Muscle layer of colon (tissue), 2 donors: ENCODE measurements at regions not wholly inside any gene's neighbourhood (a gene's known extent, or its start where the extent isn't known, plus 50 kb on each side); places are given as distances from the start of the nearest gene placed in this dataset.
"Not testable (repeated sequence)": the region's sequence is repeated elsewhere in the genome, so short reads cannot be mapped to it uniquely, and the experiment has no call there.

Experiments
- H3K27ac ChIP-seq: one replicate; pipeline ENCODE4 v1.7.0; 2013; ENCODE audit warnings: low read depth, mild to moderate bottlenecking, low read length, moderate library complexity
- H3K27me3 ChIP-seq, 2 donors: one replicate each; pipeline ENCODE4 v1.7.0; 2013; ENCODE audit warnings: low read length in 2 of 2, mild to moderate bottlenecking in 2 of 2; ENCODE audit not compliant: insufficient read depth in 2 of 2, control insufficient read depth in 1 of 2
- H3K36me3 ChIP-seq: one replicate; pipeline ENCODE4 v1.7.0; 2013; ENCODE audit warnings: mild to moderate bottlenecking, low read length; ENCODE audit not compliant: insufficient read depth
- H3K4me1 ChIP-seq: one replicate; pipeline ENCODE4 v1.7.0; 2013; ENCODE audit warnings: mild to moderate bottlenecking, low read length; ENCODE audit not compliant: insufficient read depth
- H3K4me3 ChIP-seq, 2 donors: one replicate each; pipeline ENCODE4 v1.7.0; 2013; ENCODE audit warnings: low read length in 2 of 2, low read depth in 1 of 2, mild to moderate bottlenecking in 1 of 2, moderate library complexity in 1 of 2
- H3K9ac ChIP-seq: one replicate; pipeline ENCODE4 v1.7.0; 2013; ENCODE audit warnings: low read length
- H3K9me3 ChIP-seq: one replicate; pipeline ENCODE4 v1.7.0; 2013; ENCODE audit warnings: mild to moderate bottlenecking, low read length
- donor health status: abdominal sarcoma.
- donor health status: Adenocarcinoma of cecum.

GRCh38 chr3:18215639-18216038, 209.5 kb downstream of the SATB1 start:
- peaks cover 4% of the 10 kb centered on the region for H3K4me1 ChIP-seq

GRCh38 chr3:18211116-18211515, 214.0 kb downstream of the SATB1 start:
- H3K9me3 ChIP-seq: no peaks in the 10 kb centered on the region

More at GRCh38 chr3:18215639-18216038, 209.5 kb downstream of the SATB1 start:
- Histone ChIP-seq H3K4me3 (no peak overlapping the region), H3K27me3 (no peaks in the 10 kb centered on the region), H3K9me3 (no peaks in the 10 kb centered on the region), H3K36me3 (no peaks in the 10 kb centered on the region), H3K9ac (no peak overlapping the region), H3K27ac (no peak overlapping the region)

GRCh38 chr3:18208856-18209255, 216.3 kb downstream of the SATB1 start:
- H3K27ac ChIP-seq: no peak overlapping the region
- no peaks in the 10 kb centered on the region for H3K9me3 ChIP-seq
- H3K9ac ChIP-seq: no peak overlapping the region
- no peaks in the 10 kb centered on the region for H3K4me1 ChIP-seq
- H3K36me3 ChIP-seq: no peaks in the 10 kb centered on the region
- H3K4me3 ChIP-seq: no peak overlapping the region
- no peaks in the 10 kb centered on the region for H3K27me3 ChIP-seq

More at GRCh38 chr3:18211116-18211515, 214.0 kb downstream of the SATB1 start:
- no peak overlapping the region for H3K9ac ChIP-seq
- H3K36me3 ChIP-seq: no peaks in the 10 kb centered on the region
- no peak overlapping the region for H3K4me3 ChIP-seq
- no peak overlapping the region for H3K27ac ChIP-seq
- no peaks in the 10 kb centered on the region for H3K27me3 ChIP-seq
- H3K4me1 ChIP-seq: no peaks in the 10 kb centered on the region

- Histone ChIP-seq H3K9ac (no peak overlapping the region), H3K27ac (no peak overlapping the region), H3K4me3 (no peak overlapping the region), H3K4me1 (no peaks in the 10 kb centered on the region), H3K27me3 (no peaks in the 10 kb centered on the region), H3K36me3 (no peaks in the 10 kb centered on the region), H3K9me3 (no peaks in the 10 kb centered on the region)
Measured at GRCh38 chr3:18208091-18208490, 217.0 kb downstream of the SATB1 start.

- Histone ChIP-seq H3K4me1 (no peaks in the 10 kb centered on the region), H3K36me3 (no peaks in the 10 kb centered on the region), H3K9ac (no peak overlapping the region), H3K9me3 (no peaks in the 10 kb centered on the region), H3K27ac (no peak overlapping the region), H3K4me3 (no peak overlapping the region), H3K27me3 (no peaks in the 10 kb centered on the region)
Measured at GRCh38 chr3:18207226-18207625, 217.9 kb downstream of the SATB1 start.

GRCh38 chr3:18205701-18206100, 219.4 kb downstream of the SATB1 start:
- H3K9me3 ChIP-seq, H3K4me1 ChIP-seq, H3K36me3 ChIP-seq, H3K4me3 ChIP-seq, H3K27ac ChIP-seq, H3K9ac ChIP-seq, H3K27me3 ChIP-seq: not testable (repeated sequence)

- Histone ChIP-seq H3K9ac (no peak overlapping the region), H3K27ac (no peak overlapping the region), H3K27me3 (no peaks in the 10 kb centered on the region), H3K4me1 (no peaks in the 10 kb centered on the region), H3K9me3 (no peaks in the 10 kb centered on the region), H3K36me3 (no peaks in the 10 kb centered on the region), H3K4me3 (no peak overlapping the region)
Measured at GRCh38 chr3:18201315-18201714, 223.8 kb downstream of the SATB1 start.

- no peaks in the 10 kb centered on the region for H3K27me3 ChIP-seq
- H3K36me3 ChIP-seq: no peaks in the 10 kb centered on the region
- no peaks in the 10 kb centered on the region for H3K9me3 ChIP-seq
- H3K27ac ChIP-seq: no peak overlapping the region
- H3K4me3 ChIP-seq: no peak overlapping the region
- no peaks in the 10 kb centered on the region for H3K4me1 ChIP-seq
- H3K9ac ChIP-seq: no peak overlapping the region
Measured at GRCh38 chr3:18199757-18200156, 225.4 kb downstream of the SATB1 start.

- no peak overlapping the region for H3K9ac ChIP-seq
- H3K36me3 ChIP-seq: no peaks in the 10 kb centered on the region
- no peak overlapping the region for H3K4me3 ChIP-seq
- no peak overlapping the region for H3K27ac ChIP-seq
- H3K9me3 ChIP-seq: no peaks in the 10 kb centered on the region
- H3K4me1 ChIP-seq: no peaks in the 10 kb centered on the region
- no peaks in the 10 kb centered on the region for H3K27me3 ChIP-seq
Measured at GRCh38 chr3:18195836-18196235, 229.3 kb downstream of the SATB1 start.

GRCh38 chr3:18194431-18194830, 230.7 kb downstream of the SATB1 start:
- no peaks in the 10 kb centered on the region for H3K36me3 ChIP-seq
- H3K9ac ChIP-seq: no peak overlapping the region
- no peaks in the 10 kb centered on the region for H3K27me3 ChIP-seq
- H3K4me1 ChIP-seq: no peaks in the 10 kb centered on the region
- no peak overlapping the region for H3K27ac ChIP-seq
- H3K9me3 ChIP-seq: no peaks in the 10 kb centered on the region
- no peak overlapping the region for H3K4me3 ChIP-seq

- no peak overlapping the region for H3K9ac ChIP-seq
- H3K27ac ChIP-seq: no peak overlapping the region
- no peaks in the 10 kb centered on the region for H3K9me3 ChIP-seq
- no peaks in the 10 kb centered on the region for H3K4me1 ChIP-seq
- no peaks in the 10 kb centered on the region for H3K36me3 ChIP-seq
- H3K4me3 ChIP-seq: no peak overlapping the region
- no peaks in the 10 kb centered on the region for H3K27me3 ChIP-seq
Measured at GRCh38 chr3:18190646-18191045, 234.5 kb downstream of the SATB1 start.

GRCh38 chr3:18189282-18190050, 235.7 kb downstream of the SATB1 start:
- Histone ChIP-seq H3K9ac (no peak overlapping the region), H3K27ac (no peak overlapping the region), H3K4me1 (no peaks in the 10 kb centered on the region), H3K9me3 (no peaks in the 10 kb centered on the region), H3K4me3 (no peak overlapping the region), H3K36me3 (no peaks in the 10 kb centered on the region), H3K27me3 (no peaks in the 10 kb centered on the region)
